ENCODE measurements at regions not wholly inside any gene's neighbourhood (a gene's known extent, or its start where the extent isn't known, plus 50 kb on each side); places are given as distances from the start of the nearest gene placed in this dataset.

GRCh38 chr2:226080334-226080733 lies 680.8 kb downstream of the NYAP2 start:
- H3K9me3 ChIP-seq (ENCODE audit: control insufficient read depth in 4 of 4, insufficient read depth in 3 of 4, low read length in 3 of 4): peaks cover 0 to 1% (median 0%) of the 10 kb centered on the region in 4 donors
- no peak overlapping the region for H3K9ac ChIP-seq (ENCODE audit: insufficient read depth in 1 of 2, low read length in 2 of 2)
- no peak overlapping the region for H3K4me3 ChIP-seq
- H3K36me3 ChIP-seq (ENCODE audit: control insufficient read depth in 4 of 4, insufficient read depth in 4 of 4, low read length in 4 of 4): no peaks in the 10 kb centered on the region
- ATAC-seq (ENCODE audit: insufficient read depth, low FRiP score): no peak
- peaks cover 0 to 50% (median 3%) of the 10 kb centered on the region in 5 donors for H3K4me1 ChIP-seq (ENCODE audit: control insufficient read depth in 5 of 5, insufficient read depth in 5 of 5, low read length in 5 of 5)
- no peak overlapping the region for H3K27ac ChIP-seq (ENCODE audit: low read depth in 1 of 2, low read length in 1 of 2)
- H3K27me3 ChIP-seq (ENCODE audit: control insufficient read depth in 3 of 3, insufficient read depth in 3 of 3, low read length in 2 of 3): no peaks in the 10 kb centered on the region
- DNase-seq: peak in 1 of 3 donors; percentile 61
- no peak for TF ChIP-seq CTCF (IDR thresholded peaks at IDR 0.05; ENCODE audit: control extremely low read depth, extremely low read depth)

GRCh38 chr2:226079671-226080181 lies 680.2 kb downstream of the NYAP2 start:
- H3K4me3 ChIP-seq: no peak overlapping the region
- ATAC-seq (ENCODE audit: insufficient read depth, low FRiP score): no peak
- TF ChIP-seq CTCF (IDR thresholded peaks at IDR 0.05; ENCODE audit: control extremely low read depth, extremely low read depth): no peak
- no peaks in the 10 kb centered on the region for H3K27me3 ChIP-seq (ENCODE audit: control insufficient read depth in 3 of 3, insufficient read depth in 3 of 3, low read length in 2 of 3)
- H3K36me3 ChIP-seq (ENCODE audit: control insufficient read depth in 4 of 4, insufficient read depth in 4 of 4, low read length in 4 of 4): no peaks in the 10 kb centered on the region
- DNase-seq: peak; percentile 69 to 97 (median 94)
- H3K27ac ChIP-seq (ENCODE audit: low read depth in 1 of 2, low read length in 1 of 2): no peak overlapping the region
- H3K9ac ChIP-seq (ENCODE audit: insufficient read depth in 1 of 2, low read length in 2 of 2): no peak overlapping the region
- H3K9me3 ChIP-seq (ENCODE audit: control insufficient read depth in 4 of 4, insufficient read depth in 3 of 4, low read length in 3 of 4): peaks cover 0 to 3% (median 0%) of the 10 kb centered on the region in 4 donors
- H3K4me1 ChIP-seq (ENCODE audit: control insufficient read depth in 5 of 5, insufficient read depth in 5 of 5, low read length in 5 of 5): peaks cover 0 to 50% (median 3%) of the 10 kb centered on the region in 5 donors

- Histone ChIP-seq H3K27ac (ENCODE audit: low read depth in 1 of 2, low read length in 1 of 2) (no peak overlapping the region), H3K4me1 (ENCODE audit: control insufficient read depth in 5 of 5, insufficient read depth in 5 of 5, low read length in 5 of 5) (peaks cover 0 to 50% (median 3%) of the 10 kb centered on the region in 5 donors), H3K4me3 (no peak overlapping the region), H3K9me3 (ENCODE audit: control insufficient read depth in 4 of 4, insufficient read depth in 3 of 4, low read length in 3 of 4) (peaks cover 0 to 3% (median 0%) of the 10 kb centered on the region in 4 donors), H3K27me3 (ENCODE audit: control insufficient read depth in 3 of 3, insufficient read depth in 3 of 3, low read length in 2 of 3) (no peaks in the 10 kb centered on the region), H3K36me3 (ENCODE audit: control insufficient read depth in 4 of 4, insufficient read depth in 4 of 4, low read length in 4 of 4) (no peaks in the 10 kb centered on the region), H3K9ac (ENCODE audit: insufficient read depth in 1 of 2, low read length in 2 of 2) (no peak overlapping the region)
- no peak for TF ChIP-seq CTCF (IDR thresholded peaks at IDR 0.05; ENCODE audit: control extremely low read depth, extremely low read depth)
- no peak for DNase-seq
- no peak for ATAC-seq (ENCODE audit: insufficient read depth, low FRiP score)
These were observed 679.7 kb downstream of the NYAP2 start for GRCh38 chr2:226079196-226079595.

GRCh38 chr2:226078666-226079065 lies 679.2 kb downstream of the NYAP2 start:
- ATAC-seq (ENCODE audit: insufficient read depth, low FRiP score): no peak
- DNase-seq: no peak
- H3K27ac ChIP-seq (ENCODE audit: low read depth in 1 of 2, low read length in 1 of 2): no peak overlapping the region
- H3K4me1 ChIP-seq (ENCODE audit: control insufficient read depth in 5 of 5, insufficient read depth in 5 of 5, low read length in 5 of 5): peaks cover 0 to 50% (median 3%) of the 10 kb centered on the region in 5 donors
- H3K9me3 ChIP-seq (ENCODE audit: control insufficient read depth in 4 of 4, insufficient read depth in 3 of 4, low read length in 3 of 4): peaks cover 0 to 3% (median 0%) of the 10 kb centered on the region in 4 donors
- no peak overlapping the region for H3K9ac ChIP-seq (ENCODE audit: insufficient read depth in 1 of 2, low read length in 2 of 2)
- no peak overlapping the region for H3K4me3 ChIP-seq
- H3K27me3 ChIP-seq (ENCODE audit: control insufficient read depth in 3 of 3, insufficient read depth in 3 of 3, low read length in 2 of 3): no peaks in the 10 kb centered on the region
- H3K36me3 ChIP-seq (ENCODE audit: control insufficient read depth in 4 of 4, insufficient read depth in 4 of 4, low read length in 4 of 4): no peaks in the 10 kb centered on the region
- TF ChIP-seq CTCF (IDR thresholded peaks at IDR 0.05; ENCODE audit: control extremely low read depth, extremely low read depth): no peak

Measured in lung (tissue), 11 donors.